ENCODE measurements at regions not wholly inside any gene's neighbourhood (a gene's known extent, or its start where the extent isn't known, plus 50 kb on each side); places are given as distances from the start of the nearest gene placed in this dataset.

GRCh38 chr20:51118985-51119527, 96.1 kb upstream of the KCNG1 start:
- TF ChIP-seq CTCF (IDR thresholded peaks at IDR 0.05; ENCODE audit: low read length) (no peak), EZH2 (optimal IDR thresholded peaks at IDR 0.05; ENCODE audit: low read depth, low read length) (no peak), EZH2phosphoT487 (IDR thresholded peaks at IDR 0.05; ENCODE audit: low read length) (no peak)
